ACC112 (cell line): ENCODE measurements at regions not wholly inside any gene's neighbourhood (a gene's known extent, or its start where the extent isn't known, plus 50 kb on each side); places are given as distances from the start of the nearest gene placed in this dataset.

Experiments
- H2AFZ ChIP-seq: fragments of 200-600 bp; sonication (generic); one replicate; pipeline ENCODE4 v1.6.0; 2017; ENCODE audit warnings: antibody characterized with exemption, low read length; ENCODE audit not compliant: unreplicated experiment
- H3K27ac ChIP-seq: fragments of 200-600 bp; sonication (generic); 2 replicates; pipeline ENCODE4 v1.5.1; 2014; ENCODE audit warnings: low read depth, mild to moderate bottlenecking, antibody characterized with exemption, low read length, moderate library complexity
- H3K27me3 ChIP-seq: fragments of 200-600 bp; sonication (generic); 2 replicates; pipeline ENCODE4 v1.6.1; 2014; ENCODE audit warnings: mild to moderate bottlenecking, antibody characterized with exemption, low read length, moderate library complexity, mixed read lengths; ENCODE audit not compliant: insufficient read depth
- H3K36me3 ChIP-seq: fragments of 200-600 bp; sonication (generic); 2 replicates; pipeline ENCODE4 v1.6.1; 2016; ENCODE audit warnings: mild to moderate bottlenecking, antibody characterized with exemption, low read length, moderate library complexity, mixed read lengths; ENCODE audit not compliant: insufficient read depth
- H3K4me1 ChIP-seq: fragments of 200-600 bp; sonication (generic); one replicate; pipeline ENCODE4 v1.6.1; 2016; ENCODE audit warnings: low read length, mixed read lengths; ENCODE audit not compliant: insufficient read depth, unreplicated experiment, control insufficient read depth
- H3K4me3 ChIP-seq: fragments of 200-600 bp; sonication (generic); 2 replicates; pipeline ENCODE4 v1.5.1; 2014; ENCODE audit warnings: mild to moderate bottlenecking, low read depth, low read length
- H3K79me2 ChIP-seq: fragments of 200-600 bp; sonication (generic); one replicate; pipeline ENCODE4 v1.6.0; 2016; ENCODE audit warnings: low read length; ENCODE audit not compliant: control insufficient read depth, unreplicated experiment, insufficient read depth

DNA sequence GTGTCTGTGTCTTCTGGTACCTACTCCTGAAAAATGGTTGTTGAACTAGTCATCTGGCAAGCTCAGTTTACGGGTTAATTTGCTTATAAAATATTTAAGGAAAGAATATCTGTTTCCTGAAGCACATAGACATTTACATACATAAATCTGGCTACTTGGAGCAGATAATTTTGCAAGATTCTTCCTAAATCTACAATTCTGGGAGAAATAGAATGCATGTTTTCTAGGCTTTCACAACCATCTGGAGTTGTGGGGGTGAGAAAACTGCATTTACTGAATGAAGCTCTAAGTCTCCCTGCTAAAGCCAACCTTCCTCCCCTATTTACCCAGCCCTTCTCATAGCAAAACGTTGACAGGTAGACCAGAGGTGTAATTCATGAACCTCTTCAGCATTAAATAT, 393.7 kb upstream of the ARGLU1 start:
- H3K4me1 ChIP-seq: no peaks in the 10 kb centered on the region
- no peak overlapping the region for H3K27ac ChIP-seq
- no peaks in the 10 kb centered on the region for H3K36me3 ChIP-seq
- H3K79me2 ChIP-seq: no peaks in the 10 kb centered on the region
- H3K4me3 ChIP-seq: no peak overlapping the region
- no peaks in the 10 kb centered on the region for H3K27me3 ChIP-seq
- no peak overlapping the region for H2AFZ ChIP-seq

DNA sequence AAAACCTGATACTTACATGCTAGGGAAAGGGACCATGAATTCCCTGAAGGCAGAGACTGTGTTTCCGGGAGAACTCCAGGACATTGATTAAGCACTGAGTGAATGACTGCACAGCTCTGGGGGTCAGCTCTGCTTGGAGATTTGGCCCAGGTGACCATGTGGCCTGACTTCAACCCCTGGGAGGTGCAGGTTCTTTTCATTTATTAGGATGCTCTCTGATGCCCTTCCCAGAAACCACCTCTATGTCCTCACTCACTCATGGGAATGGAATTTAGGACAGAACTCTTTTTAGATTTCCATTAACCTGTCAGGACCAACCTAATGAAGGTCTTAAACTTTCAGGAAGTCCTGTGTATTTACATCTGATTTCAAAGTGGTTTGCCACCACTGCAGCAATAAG, 393.3 kb upstream of the ARGLU1 start:
- H3K36me3 ChIP-seq: no peaks in the 10 kb centered on the region
- no peaks in the 10 kb centered on the region for H3K27me3 ChIP-seq
- H2AFZ ChIP-seq: no peak overlapping the region
- H3K79me2 ChIP-seq: no peaks in the 10 kb centered on the region
- H3K27ac ChIP-seq: no peak overlapping the region
- no peak overlapping the region for H3K4me3 ChIP-seq
- H3K4me1 ChIP-seq: no peaks in the 10 kb centered on the region

DNA sequence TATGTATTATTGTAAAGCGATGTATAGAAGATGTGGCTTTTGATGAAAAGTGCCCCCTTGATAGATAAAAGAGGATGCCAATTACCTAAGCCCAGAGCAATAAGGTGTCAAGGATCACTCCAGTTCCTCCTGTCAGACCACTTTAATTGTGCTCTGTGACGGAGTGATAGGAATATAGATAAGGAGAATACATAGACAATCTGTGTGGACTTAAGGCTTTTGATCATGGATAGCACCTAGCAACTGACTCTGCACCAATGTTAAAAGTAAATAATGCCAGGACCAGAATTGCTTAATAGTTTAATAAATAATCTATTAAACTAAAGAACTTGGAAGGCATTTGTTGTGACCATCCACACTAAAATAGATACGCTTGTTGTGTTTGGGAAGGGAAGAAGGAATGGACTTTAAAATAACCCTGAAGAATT, 390.7 kb upstream of the ARGLU1 start:
- Histone ChIP-seq H3K79me2 (no peaks in the 10 kb centered on the region), H3K27ac (no peak overlapping the region)

DNA sequence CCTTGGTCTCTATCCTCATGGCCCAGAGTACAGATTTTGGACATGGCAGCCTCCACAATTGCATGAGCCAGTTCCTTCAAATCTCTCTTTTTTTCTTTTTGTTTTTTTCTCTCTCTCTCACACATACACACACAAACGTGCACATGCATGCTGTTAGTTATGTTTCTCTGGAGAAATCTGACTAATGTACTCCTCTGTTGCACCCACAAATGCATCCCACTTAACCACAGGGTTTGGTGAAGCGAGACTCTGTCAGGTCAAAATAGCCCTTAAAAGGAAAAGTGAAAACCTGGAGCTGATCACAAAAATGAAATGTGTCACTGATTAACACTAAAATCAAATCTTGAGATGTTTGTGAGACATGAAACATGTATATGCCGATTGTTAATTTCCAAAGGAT, 374.6 kb upstream of the ARGLU1 start:
- Histone ChIP-seq H3K4me3 (no peak overlapping the region), H2AFZ (no peak overlapping the region), H3K4me1 (no peaks in the 10 kb centered on the region), H3K27ac (no peak overlapping the region), H3K79me2 (no peaks in the 10 kb centered on the region), H3K27me3 (no peaks in the 10 kb centered on the region), H3K36me3 (no peaks in the 10 kb centered on the region)

More for the DNA sequence above, 390.7 kb upstream of the ARGLU1 start:
- Histone ChIP-seq H3K4me3 (no peak overlapping the region), H3K36me3 (no peaks in the 10 kb centered on the region), H2AFZ (no peak overlapping the region), H3K27me3 (no peaks in the 10 kb centered on the region), H3K4me1 (no peaks in the 10 kb centered on the region)

DNA sequence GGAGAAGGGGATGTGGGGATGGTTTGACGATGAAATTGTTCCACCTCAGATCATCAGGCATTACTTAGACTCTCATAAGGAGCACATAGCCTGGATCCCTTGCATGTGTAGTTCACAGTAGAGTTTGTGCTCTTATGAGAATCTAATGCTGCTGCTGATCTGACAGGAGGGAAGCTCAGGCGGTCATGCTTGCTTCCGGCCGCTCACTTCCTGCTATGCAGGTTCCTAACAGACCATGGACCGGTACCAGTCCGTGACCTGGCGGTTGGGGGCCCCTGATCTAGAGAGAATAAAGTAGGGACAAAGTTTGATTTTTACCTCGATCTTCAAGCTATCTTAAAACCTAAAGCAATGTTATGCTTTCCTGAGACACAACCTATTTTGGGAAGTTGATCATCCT, 373.8 kb upstream of the ARGLU1 start:
- no peak overlapping the region for H3K4me3 ChIP-seq
- H3K27ac ChIP-seq: no peak overlapping the region
- H3K27me3 ChIP-seq: no peaks in the 10 kb centered on the region
- no peaks in the 10 kb centered on the region for H3K36me3 ChIP-seq
- H3K4me1 ChIP-seq: no peaks in the 10 kb centered on the region
- no peaks in the 10 kb centered on the region for H3K79me2 ChIP-seq
- H2AFZ ChIP-seq: no peak overlapping the region

DNA sequence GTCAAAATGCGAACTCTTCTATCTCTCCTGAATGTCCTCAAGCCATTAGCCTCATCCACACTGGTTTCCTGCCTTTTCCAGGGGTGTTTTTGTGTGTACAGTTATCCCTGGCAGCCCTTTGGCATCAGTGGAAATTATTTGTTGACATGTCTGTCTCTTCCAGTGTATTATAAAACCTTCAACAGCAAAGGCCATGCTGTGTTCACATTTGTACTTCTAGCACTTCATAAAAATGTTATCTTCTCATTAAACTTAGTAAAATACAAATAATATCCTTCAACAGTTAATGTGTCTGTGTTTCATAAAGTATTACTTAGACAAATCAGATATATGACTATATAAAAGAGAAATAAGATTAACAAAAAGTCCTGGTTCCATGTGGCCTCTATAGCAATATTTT, 359.5 kb upstream of the ARGLU1 start:
- H3K4me1 ChIP-seq: no peaks in the 10 kb centered on the region
- no peak overlapping the region for H2AFZ ChIP-seq
- H3K36me3 ChIP-seq: no peaks in the 10 kb centered on the region
- no peak overlapping the region for H3K27ac ChIP-seq
- H3K27me3 ChIP-seq: no peaks in the 10 kb centered on the region; the same call in 1 of the 2 replicates
- no peak overlapping the region for H3K4me3 ChIP-seq
- no peaks in the 10 kb centered on the region for H3K79me2 ChIP-seq

DNA sequence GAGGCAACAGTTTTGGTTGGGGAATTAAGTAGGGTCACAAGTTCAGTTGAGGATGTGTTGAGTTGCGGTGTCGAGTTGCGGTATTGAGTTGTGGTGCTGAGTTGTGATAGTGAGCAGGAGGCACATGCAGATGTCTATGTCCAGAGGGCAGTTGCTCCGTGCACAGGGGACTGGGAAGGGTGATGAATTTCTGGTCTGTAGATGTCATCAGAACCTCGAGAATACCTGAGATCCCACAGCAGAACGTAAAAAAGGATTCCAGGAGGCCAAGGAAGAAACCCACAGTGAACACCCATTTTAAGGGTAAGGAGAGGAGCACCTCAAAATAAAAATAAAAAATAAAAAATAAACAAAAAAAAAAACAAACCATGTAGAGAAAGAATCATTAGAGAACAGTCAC, 354.4 kb upstream of the ARGLU1 start:
- no peak overlapping the region for H2AFZ ChIP-seq
- H3K36me3 ChIP-seq: no peaks in the 10 kb centered on the region
- no peak overlapping the region for H3K27ac ChIP-seq
- peaks cover 3% of the 10 kb centered on the region for H3K4me1 ChIP-seq
- H3K27me3 ChIP-seq: no peaks in the 10 kb centered on the region; the same call in 1 of the 2 replicates
- H3K4me3 ChIP-seq: no peak overlapping the region
- H3K79me2 ChIP-seq: no peaks in the 10 kb centered on the region

DNA sequence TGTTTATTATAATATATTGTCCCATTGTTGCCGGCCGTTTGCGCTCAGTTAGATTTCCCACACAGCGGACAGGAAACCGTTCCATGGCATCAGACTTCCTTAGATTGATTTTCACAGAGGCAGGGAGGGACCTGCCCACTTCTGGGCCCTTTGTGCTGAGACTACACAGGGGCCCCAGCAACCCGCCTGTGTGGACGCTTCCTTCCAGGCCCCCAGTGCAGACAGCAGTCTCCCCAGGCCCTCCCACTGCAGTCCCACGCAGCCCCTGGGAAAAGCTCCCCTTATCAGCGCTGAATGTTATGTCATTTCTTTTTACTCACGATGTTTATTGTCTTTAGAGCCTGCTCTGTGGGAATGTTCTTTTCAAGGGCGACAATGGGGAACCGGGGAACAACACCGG, 351.7 kb upstream of the ARGLU1 start:
- H3K4me1 ChIP-seq: peaks cover 3% of the 10 kb centered on the region
- H3K27ac ChIP-seq: no peak overlapping the region
- H3K79me2 ChIP-seq: no peaks in the 10 kb centered on the region
- H3K27me3 ChIP-seq: no peaks in the 10 kb centered on the region; the same call in 1 of the 2 replicates
- H3K36me3 ChIP-seq: no peaks in the 10 kb centered on the region
- H3K4me3 ChIP-seq: no peak overlapping the region
- H2AFZ ChIP-seq: no peak overlapping the region

DNA sequence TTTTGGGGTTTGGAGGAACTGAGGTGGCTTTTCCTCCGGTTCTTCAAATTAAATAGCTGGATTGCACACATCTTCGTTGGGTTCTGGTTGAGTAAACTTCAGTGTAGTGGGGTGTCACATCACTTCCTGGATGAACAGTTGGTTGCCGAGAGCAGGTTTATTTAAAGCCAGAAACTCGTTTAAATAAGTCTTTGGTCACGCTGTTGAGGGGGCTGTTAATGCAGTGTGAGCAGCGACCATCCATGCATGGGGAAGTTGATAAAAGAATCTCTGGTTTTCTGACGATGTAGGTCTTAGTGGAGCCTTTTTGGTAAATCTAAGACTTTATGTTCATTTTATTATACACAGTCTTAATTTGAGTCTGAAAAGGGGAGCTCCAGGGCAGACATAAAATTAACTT, 351.2 kb upstream of the ARGLU1 start:
- no peak overlapping the region for H2AFZ ChIP-seq
- H3K36me3 ChIP-seq: no peaks in the 10 kb centered on the region
- H3K27ac ChIP-seq: no peak overlapping the region
- H3K79me2 ChIP-seq: no peaks in the 10 kb centered on the region
- H3K4me1 ChIP-seq: peaks cover 3% of the 10 kb centered on the region
- H3K4me3 ChIP-seq: no peak overlapping the region
- no peaks in the 10 kb centered on the region; the same call in 1 of the 2 replicates for H3K27me3 ChIP-seq

DNA sequence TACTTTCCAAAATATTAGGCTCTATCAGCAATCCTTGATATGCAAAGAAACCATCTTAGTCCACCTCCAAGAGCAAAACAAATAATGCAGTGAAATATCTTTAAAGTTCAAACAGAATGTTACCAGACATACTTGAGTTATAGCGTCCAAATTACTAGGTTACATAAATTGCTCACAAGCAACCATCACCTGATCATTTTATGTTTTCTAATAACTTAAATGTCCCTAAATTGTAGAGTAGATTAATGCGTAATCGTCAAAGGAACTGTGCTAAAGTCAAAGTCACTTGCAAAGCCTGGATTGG, 350.6 kb upstream of the ARGLU1 start:
- Histone ChIP-seq H3K4me1 (peaks cover 3% of the 10 kb centered on the region), H3K27ac (no peak overlapping the region), H3K4me3 (peak overlapping the region; percentile 90), H2AFZ (no peak overlapping the region), H3K79me2 (no peaks in the 10 kb centered on the region), H3K36me3 (no peaks in the 10 kb centered on the region), H3K27me3 (no peaks in the 10 kb centered on the region; the same call in 1 of the 2 replicates)

DNA sequence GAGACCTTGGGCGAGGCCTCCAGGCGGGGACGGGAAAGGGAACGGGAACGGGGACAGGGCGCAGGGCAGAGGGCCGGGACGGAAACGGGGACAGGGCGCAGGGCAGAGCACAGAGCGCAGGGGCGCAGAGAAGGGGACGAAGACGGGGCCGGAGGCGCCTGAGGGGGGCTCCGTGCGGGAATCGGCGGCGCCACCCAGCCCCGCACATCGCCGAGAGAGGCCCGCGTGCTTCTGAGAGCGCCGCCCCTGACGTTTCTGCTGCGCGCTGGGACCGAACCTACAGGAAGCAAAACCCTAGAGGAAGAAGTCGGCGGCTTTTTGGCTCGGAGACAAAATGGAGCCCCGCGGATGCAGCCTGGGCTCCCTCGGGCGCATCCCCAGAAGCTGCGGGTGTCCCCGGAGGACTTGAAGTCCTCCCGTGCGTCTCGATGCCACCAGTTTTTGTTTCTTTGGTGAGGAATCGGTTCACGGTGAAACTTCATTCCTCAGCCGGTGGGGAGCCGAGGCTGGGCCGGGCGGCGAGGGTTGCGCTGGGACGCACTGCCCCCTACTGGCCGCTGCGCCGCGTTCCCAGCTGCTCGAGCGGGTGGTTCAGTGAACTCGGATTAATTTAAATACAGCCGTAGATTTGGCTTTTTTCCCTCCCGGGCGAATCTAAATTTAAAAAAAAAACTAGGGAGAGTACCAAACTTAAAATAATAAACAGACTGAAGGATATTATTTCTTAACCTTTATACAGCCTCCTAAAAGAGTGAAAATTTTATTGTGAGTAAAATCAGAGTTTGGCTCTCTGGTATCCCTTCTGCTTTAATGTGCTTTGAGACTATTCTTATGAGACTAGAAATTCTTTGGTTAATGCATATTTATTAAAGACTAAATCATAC, 350.0 kb upstream of the ARGLU1 start:
- H3K36me3 ChIP-seq: no peaks in the 10 kb centered on the region
- H3K4me3 ChIP-seq: peak overlapping the region; percentile 90
- peaks cover 3% of the 10 kb centered on the region for H3K4me1 ChIP-seq
- no peak overlapping the region for H3K27ac ChIP-seq
- no peaks in the 10 kb centered on the region for H3K79me2 ChIP-seq
- peak overlapping the region; percentile 96 for H2AFZ ChIP-seq
- no peaks in the 10 kb centered on the region for H3K27me3 ChIP-seq
